Heart right ventricle (tissue), 16 donors: ENCODE measurements at regions not wholly inside any gene's neighbourhood (a gene's known extent, or its start where the extent isn't known, plus 50 kb on each side); places are given as distances from the start of the nearest gene placed in this dataset.

ENCODE experiments used
- ATAC-seq, 8 donors: fragments of 200-7000 bp; cut with Tn5 transposase; one replicate each; pipeline ENCODE4 v1.9.1; 2020; ENCODE audit warnings: mild to moderate bottlenecking in 8 of 8, moderate library complexity in 8 of 8, moderate number of reproducible peaks in 1 of 8
- DNase-seq, 2 donors: peaks; one replicate each; pipeline ENCODE4 v3.0.0-alpha.2; 2020
- H3K27ac ChIP-seq, 10 donors: fragments of 200-600 bp; sonication (generic) in 2 of 10; one replicate each; pipeline versions ENCODE4 v1.5.0 to v1.8.0; 2020 to 2022; ENCODE audit warnings: mild to moderate bottlenecking in 3 of 10
- H3K27me3 ChIP-seq, 7 donors: fragments of 200-600 bp; one replicate each; pipeline ENCODE4 v1.8.0; 2021 to 2022; ENCODE audit warnings: mild to moderate bottlenecking in 2 of 7
- H3K36me3 ChIP-seq, 9 donors: fragments of 200-600 bp; sonication (generic) in 1 of 9; one replicate each; pipeline versions ENCODE4 v1.5.0 to v1.8.0; 2020 to 2022; ENCODE audit warnings: mild to moderate bottlenecking in 2 of 9
- H3K4me1 ChIP-seq, 9 donors: fragments of 200-600 bp; sonication (generic) in 1 of 9; one replicate each; pipeline versions ENCODE4 v1.5.0 to v1.8.0; 2020 to 2022; ENCODE audit warnings: mild to moderate bottlenecking in 4 of 9
- H3K4me3 ChIP-seq, 10 donors: fragments of 200-600 bp; sonication (generic) in 2 of 10; one replicate each; pipeline versions ENCODE4 v1.5.0 to v1.8.0; 2020 to 2022; ENCODE audit warnings: mild to moderate bottlenecking in 7 of 10, moderate library complexity in 2 of 10
- H3K9me3 ChIP-seq, 11 donors: fragments of 200-600 bp in 10 of 11; sonication (generic) in 2 of 11; one replicate each; pipeline versions ENCODE4 v1.5.0 to v1.8.0; 2013 to 2022; ENCODE audit warnings: mild to moderate bottlenecking in 2 of 11, control low read depth in 1 of 11, moderate library complexity in 1 of 11
- WGBS, 2 donors: extraction: QIAGEN DNeasy Blood & Tissue Kit; methylation state at CpG; one replicate each; pipeline ENCODE4 v1.1.7; 2013; ENCODE audit warnings: inconsistent platforms in 1 of 2; 5-methylcytosine and 5-hydroxymethylcytosine counted together
- intact Hi-C, 10 donors: fragments of 100-400 bp; cut with DNase I; formaldehyde crosslinking; loops; one replicate each; pipeline versions ENCODE4 v1.11.1 to v1.14.2; 2022
- TF ChIP-seq, protein P1 (sequence below), 9 donors: fragments of 200-600 bp; sonication (generic) in 2 of 9; IDR thresholded peaks; one replicate each; pipeline versions ENCODE4 v1.5.0 to v1.8.0; 2021 to 2022; ENCODE audit warnings: antibody characterized with exemption in 9 of 9, mild to moderate bottlenecking in 5 of 9, moderate library complexity in 1 of 9
- donor health status: Arrhythmogenic right ventricular cardiomyopathy.
- donor health status: ischemic (EF 13 %, LVEDD 7.1; RV severe dilation, severe dysfunction).
- donor health status: healthy with polysubstance abuse.
- donor health status: DM: no; HTN: yes; CAD: no.
- donor health status: DM: no; HTN: no; CAD: no.
- donor health status: ischemic (EF 25% LVEDD 6.9; RV normal size, moderate dysfunction).
- donor health status: ischemic (EF 25% LVEDD 5.7; RV mildly dilated, moderate dysfunction).
- donor health status: healthy.
- donor health status: DM: yes; HTN: yes; CAD: no.
- donor health status: Ischemic cardiomyopathy.
- donor health status: ischemic (EF 35%, LVEDD 5.7; RV mildly dilated, moderate dysfunction).
- donor health status: nonischemic (EF 11% LVEDD 7.7; RV severe dilation, severe dysfunction).
- donor health status: DM: yes; HTN: yes; CAD: no.
- donor health status: PGD.
- donor health status: ischemic (EF 29% LVEDD 5.4; RV normal size, mild dysfunction).
- donor health status: nonischemic (EF 23%, LVEDD 6.1; RV moderate dilation, normal function).

DNA sequence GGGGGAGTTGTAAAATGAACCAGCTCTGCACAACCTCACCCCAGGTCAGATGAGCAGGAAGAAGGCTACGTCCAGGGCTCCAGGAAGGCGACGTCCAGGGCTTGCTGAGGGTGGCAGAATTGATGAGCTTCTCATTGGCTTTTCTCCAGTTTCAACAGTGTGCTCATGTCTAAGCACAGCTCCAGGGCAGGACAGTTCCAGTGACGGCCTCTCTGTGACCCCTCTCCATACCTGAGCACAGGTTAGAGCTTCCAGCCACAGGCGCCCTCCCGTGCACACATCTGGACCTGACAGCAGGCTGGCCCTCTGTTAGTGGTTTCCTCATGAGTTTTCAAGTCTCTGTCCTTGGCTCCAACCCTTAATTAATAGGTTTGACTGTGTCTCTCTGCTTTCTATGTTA is 327.6 kb downstream of the ZNF516 start:
- DNase-seq (no peak), ATAC-seq (no peak)
- no peaks in the 10 kb centered on the region for H3K36me3 ChIP-seq
- intact Hi-C loops, result no loop called here
- no peaks in the 10 kb centered on the region for H3K27me3 ChIP-seq
- H3K27ac ChIP-seq, result no peak overlapping the region
- H3K4me3 ChIP-seq, result no peak overlapping the region
- H3K4me1 ChIP-seq, result peaks cover 0 to 4% (median 0%) of the 10 kb centered on the region in 9 donors
- H3K9me3 ChIP-seq, result no peaks in the 10 kb centered on the region
- TF ChIP-seq, protein P1, sequence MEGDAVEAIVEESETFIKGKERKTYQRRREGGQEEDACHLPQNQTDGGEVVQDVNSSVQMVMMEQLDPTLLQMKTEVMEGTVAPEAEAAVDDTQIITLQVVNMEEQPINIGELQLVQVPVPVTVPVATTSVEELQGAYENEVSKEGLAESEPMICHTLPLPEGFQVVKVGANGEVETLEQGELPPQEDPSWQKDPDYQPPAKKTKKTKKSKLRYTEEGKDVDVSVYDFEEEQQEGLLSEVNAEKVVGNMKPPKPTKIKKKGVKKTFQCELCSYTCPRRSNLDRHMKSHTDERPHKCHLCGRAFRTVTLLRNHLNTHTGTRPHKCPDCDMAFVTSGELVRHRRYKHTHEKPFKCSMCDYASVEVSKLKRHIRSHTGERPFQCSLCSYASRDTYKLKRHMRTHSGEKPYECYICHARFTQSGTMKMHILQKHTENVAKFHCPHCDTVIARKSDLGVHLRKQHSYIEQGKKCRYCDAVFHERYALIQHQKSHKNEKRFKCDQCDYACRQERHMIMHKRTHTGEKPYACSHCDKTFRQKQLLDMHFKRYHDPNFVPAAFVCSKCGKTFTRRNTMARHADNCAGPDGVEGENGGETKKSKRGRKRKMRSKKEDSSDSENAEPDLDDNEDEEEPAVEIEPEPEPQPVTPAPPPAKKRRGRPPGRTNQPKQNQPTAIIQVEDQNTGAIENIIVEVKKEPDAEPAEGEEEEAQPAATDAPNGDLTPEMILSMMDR (IDR thresholded peaks at IDR 0.05), result no peak
- WGBS, 2 donors, result 65 to 71% methylated on average over 6 of the region's 6 CpGs

DNA sequence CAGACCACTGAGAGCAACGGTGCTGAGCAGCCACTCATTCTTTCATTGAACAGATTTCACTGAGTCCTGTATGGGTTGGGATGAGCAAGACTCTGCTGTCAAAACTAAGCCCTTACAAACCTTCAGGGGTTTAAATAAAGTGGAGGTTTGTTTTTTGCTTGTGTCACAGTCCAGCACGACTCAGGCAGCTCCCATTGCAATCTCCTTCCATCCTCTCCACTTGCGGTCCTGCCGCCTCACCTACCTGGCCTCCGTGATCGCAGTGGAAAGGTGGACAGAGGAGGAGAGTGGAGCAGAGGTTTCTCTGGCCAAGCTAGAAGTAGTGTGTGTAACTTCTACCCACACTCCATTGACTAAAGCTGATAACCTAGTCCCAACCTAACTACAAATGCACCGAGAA is 332.2 kb downstream of the ZNF516 start:
- WGBS, 2 donors, result 87 to 92% methylated on average over 7 of the region's 7 CpGs
- Histone ChIP-seq H3K27ac (no peak overlapping the region), H3K4me1 (peaks cover 0 to under 1% (median 0%) of the 10 kb centered on the region in 9 donors), H3K36me3 (no peaks in the 10 kb centered on the region), H3K27me3 (no peaks in the 10 kb centered on the region), H3K9me3 (no peaks in the 10 kb centered on the region), H3K4me3 (no peak overlapping the region)
- TF ChIP-seq, protein P1 (IDR thresholded peaks at IDR 0.05), result no peak
- DNase-seq, result no peak
- intact Hi-C loops, result no loop called here
- ATAC-seq, result no peak

DNA sequence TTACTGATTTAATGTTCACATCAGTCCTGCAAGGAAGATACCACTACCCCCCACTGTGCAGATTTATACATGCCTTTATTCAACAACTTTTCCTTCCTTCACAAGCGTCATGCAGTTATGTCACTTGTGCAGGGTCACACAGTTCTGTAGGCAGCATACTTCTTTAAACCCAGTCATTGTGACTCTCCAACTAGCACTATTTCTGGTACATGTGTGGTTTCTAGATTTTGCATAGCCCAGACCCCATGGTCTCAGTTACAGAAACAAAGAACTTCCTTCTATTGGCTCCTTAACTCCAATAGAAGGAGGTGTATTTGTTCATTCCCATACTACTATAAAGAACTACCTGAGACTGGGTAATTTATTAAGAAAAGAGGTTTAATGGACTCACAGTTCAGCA is 333.1 kb downstream of the ZNF516 start:
- intact Hi-C loops, result no loop called here
- ATAC-seq, result no peak
- 83 to 88% methylated on average over 1 of the region's 1 CpG for WGBS, 2 donors

DNA sequence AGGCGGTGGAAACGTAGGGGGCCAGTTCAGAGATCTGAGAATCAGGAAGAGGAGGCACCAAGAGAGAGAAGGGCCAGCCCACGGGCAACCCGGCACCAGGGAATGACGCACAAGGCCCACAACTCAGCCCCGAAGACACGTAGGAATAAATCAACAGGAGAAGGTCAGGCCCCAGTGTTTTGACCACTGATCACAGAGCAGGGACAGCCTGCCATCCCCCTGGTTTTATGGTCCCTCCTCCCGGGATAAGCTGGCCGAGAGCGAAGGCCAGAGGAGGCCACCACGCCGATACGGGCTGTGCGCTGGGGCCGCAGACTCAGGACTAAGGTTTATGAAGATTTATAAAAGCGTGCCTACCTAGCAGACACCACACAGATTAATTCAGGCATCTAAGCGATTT is 341.4 kb downstream of the ZNF516 start:
- Histone ChIP-seq H3K4me3 (no peak overlapping the region), H3K36me3 (no peaks in the 10 kb centered on the region), H3K9me3 (no peaks in the 10 kb centered on the region), H3K27ac (no peak overlapping the region), H3K4me1 (no peaks in the 10 kb centered on the region), H3K27me3 (no peaks in the 10 kb centered on the region)
- intact Hi-C loops, result no loop called here
- 85 to 92% methylated on average over 17 of the region's 17 CpGs for WGBS, 2 donors
- DNase-seq (no peak), ATAC-seq (no peak)
- TF ChIP-seq, protein P1 (IDR thresholded peaks at IDR 0.05), result no peak

More for the DNA sequence above, 333.1 kb downstream of the ZNF516 start:
- DNase-seq, result no peak
- Histone ChIP-seq H3K27ac (no peak overlapping the region), H3K4me3 (no peak overlapping the region), H3K27me3 (no peaks in the 10 kb centered on the region), H3K9me3 (no peaks in the 10 kb centered on the region), H3K36me3 (no peaks in the 10 kb centered on the region), H3K4me1 (no peaks in the 10 kb centered on the region)
- TF ChIP-seq, protein P1 (IDR thresholded peaks at IDR 0.05), result no peak

DNA sequence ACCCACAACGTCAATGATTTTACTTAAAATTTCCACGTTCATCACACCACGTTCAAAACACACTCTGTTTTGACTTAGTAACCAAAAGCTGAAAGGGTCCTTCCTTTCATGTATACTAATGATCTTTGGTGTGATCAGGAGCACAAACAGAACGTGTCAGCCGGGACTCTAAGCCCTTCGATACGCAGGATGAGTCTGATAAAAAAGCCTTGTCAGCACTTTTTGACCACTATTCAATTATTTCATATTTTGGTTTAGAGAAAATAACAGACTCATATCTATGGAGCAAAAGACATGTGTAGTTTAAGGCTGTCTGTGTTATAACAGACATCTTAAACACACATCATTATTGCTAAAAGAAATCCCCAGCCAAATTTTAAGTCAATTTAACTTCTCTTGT is 345.3 kb downstream of the ZNF516 start:
- ATAC-seq (no peak), DNase-seq (no peak)
- 92 to 93% methylated on average over 7 of the region's 7 CpGs for WGBS, 2 donors
- TF ChIP-seq, protein P1 (IDR thresholded peaks at IDR 0.05), result no peak
- H3K4me1 ChIP-seq, result no peaks in the 10 kb centered on the region
- H3K27me3 ChIP-seq, result no peaks in the 10 kb centered on the region
- intact Hi-C loops, result no loop called here
- no peaks in the 10 kb centered on the region for H3K36me3 ChIP-seq
- no peak overlapping the region for H3K4me3 ChIP-seq
- no peaks in the 10 kb centered on the region for H3K9me3 ChIP-seq
- no peak overlapping the region for H3K27ac ChIP-seq
